GM23338 (cell line): ENCODE measurements at regions not wholly inside any gene's neighbourhood (a gene's known extent, or its start where the extent isn't known, plus 50 kb on each side); places are given as distances from the start of the nearest gene placed in this dataset.

Experiments
- EZH2 ChIP-seq: fragments of 200-600 bp; sonication (generic); IDR thresholded peaks from one replicate; pipeline ENCODE4 v1.8.0; 2017; ENCODE audit warnings: antibody characterized with exemption, mild to moderate bottlenecking, low read depth; ENCODE audit not compliant: unreplicated experiment
- TF ChIP-seq, protein P1 (sequence below), 2 experiments: fragments of 200-600 bp in 1 of 2; sonication (generic) in 1 of 2; conservative IDR thresholded peaks; 2 replicates each; pipeline versions ENCODE4 v1.5.1 to v1.6.1; 2016 to 2017; ENCODE audit warnings: antibody characterized with exemption in 2 of 2, low read depth in 2 of 2, mild to moderate bottlenecking in 2 of 2, moderate library complexity in 1 of 2
- TF ChIP-seq, protein P2 (sequence below): IDR thresholded peaks from one replicate; pipeline ENCODE4 v1.6.1; 2018; ENCODE audit warnings: antibody characterized with exemption; ENCODE audit not compliant: unreplicated experiment

DNA sequence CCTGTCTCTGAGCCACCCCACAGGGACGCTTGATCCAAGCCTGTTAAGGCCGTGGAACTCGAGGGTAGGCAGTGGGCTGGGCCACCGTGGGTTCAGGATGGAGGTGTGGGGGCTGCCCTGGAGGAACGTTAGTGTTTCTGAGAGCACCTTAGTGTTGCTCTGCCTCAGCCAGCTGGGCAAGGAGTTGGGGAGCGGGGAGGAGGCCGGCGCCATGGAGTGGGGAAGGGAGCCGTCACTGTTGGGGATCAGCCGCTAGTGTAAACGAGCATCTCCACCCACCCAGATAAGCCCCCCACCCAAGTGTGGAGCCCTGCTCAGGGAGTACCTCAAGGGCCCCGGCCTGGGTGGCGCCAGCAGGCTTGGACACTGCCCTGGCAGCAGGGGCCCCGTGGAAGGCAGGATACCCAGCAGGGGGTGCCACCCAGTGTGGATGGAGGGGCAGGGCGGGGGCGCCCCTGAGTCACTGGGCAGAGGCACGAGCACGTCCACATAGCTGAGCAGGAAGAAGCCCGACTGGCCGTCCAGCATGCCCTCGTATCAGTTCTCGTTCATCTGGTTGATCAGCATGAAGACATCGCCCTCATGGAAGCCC is 98.6 kb downstream of the KPNA2 start:
- TF ChIP-seq, protein P1, sequence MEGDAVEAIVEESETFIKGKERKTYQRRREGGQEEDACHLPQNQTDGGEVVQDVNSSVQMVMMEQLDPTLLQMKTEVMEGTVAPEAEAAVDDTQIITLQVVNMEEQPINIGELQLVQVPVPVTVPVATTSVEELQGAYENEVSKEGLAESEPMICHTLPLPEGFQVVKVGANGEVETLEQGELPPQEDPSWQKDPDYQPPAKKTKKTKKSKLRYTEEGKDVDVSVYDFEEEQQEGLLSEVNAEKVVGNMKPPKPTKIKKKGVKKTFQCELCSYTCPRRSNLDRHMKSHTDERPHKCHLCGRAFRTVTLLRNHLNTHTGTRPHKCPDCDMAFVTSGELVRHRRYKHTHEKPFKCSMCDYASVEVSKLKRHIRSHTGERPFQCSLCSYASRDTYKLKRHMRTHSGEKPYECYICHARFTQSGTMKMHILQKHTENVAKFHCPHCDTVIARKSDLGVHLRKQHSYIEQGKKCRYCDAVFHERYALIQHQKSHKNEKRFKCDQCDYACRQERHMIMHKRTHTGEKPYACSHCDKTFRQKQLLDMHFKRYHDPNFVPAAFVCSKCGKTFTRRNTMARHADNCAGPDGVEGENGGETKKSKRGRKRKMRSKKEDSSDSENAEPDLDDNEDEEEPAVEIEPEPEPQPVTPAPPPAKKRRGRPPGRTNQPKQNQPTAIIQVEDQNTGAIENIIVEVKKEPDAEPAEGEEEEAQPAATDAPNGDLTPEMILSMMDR (conservative IDR thresholded peaks at IDR 0.05; ENCODE audit: low read depth in 2 of 2) = no peak
- no peak for TF ChIP-seq EZH2
- TF ChIP-seq, protein P2, sequence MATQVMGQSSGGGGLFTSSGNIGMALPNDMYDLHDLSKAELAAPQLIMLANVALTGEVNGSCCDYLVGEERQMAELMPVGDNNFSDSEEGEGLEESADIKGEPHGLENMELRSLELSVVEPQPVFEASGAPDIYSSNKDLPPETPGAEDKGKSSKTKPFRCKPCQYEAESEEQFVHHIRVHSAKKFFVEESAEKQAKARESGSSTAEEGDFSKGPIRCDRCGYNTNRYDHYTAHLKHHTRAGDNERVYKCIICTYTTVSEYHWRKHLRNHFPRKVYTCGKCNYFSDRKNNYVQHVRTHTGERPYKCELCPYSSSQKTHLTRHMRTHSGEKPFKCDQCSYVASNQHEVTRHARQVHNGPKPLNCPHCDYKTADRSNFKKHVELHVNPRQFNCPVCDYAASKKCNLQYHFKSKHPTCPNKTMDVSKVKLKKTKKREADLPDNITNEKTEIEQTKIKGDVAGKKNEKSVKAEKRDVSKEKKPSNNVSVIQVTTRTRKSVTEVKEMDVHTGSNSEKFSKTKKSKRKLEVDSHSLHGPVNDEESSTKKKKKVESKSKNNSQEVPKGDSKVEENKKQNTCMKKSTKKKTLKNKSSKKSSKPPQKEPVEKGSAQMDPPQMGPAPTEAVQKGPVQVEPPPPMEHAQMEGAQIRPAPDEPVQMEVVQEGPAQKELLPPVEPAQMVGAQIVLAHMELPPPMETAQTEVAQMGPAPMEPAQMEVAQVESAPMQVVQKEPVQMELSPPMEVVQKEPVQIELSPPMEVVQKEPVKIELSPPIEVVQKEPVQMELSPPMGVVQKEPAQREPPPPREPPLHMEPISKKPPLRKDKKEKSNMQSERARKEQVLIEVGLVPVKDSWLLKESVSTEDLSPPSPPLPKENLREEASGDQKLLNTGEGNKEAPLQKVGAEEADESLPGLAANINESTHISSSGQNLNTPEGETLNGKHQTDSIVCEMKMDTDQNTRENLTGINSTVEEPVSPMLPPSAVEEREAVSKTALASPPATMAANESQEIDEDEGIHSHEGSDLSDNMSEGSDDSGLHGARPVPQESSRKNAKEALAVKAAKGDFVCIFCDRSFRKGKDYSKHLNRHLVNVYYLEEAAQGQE = no peak
